ENCODE measurements at regions not wholly inside any gene's neighbourhood (a gene's known extent, or its start where the extent isn't known, plus 50 kb on each side); places are given as distances from the start of the nearest gene placed in this dataset.

GRCh38 chr11:19344661-19345518 is 104.1 kb upstream of the E2F8 start:
- Histone ChIP-seq H4K20me1 (ENCODE audit: control insufficient read depth, insufficient read depth) (no peaks in the 10 kb centered on the region; the same call in 1 of the 2 replicates), H3K4me2 (ENCODE audit: control insufficient read depth, insufficient read depth) (peak overlapping the region; percentile 90), H2AFZ (ENCODE audit: control insufficient read depth, low read depth, low read length) (no peak overlapping the region; the same call in 1 of the 2 replicates), H3K4me3 (peak overlapping the region; percentile 52; the same call in 1 of the 2 replicates), H3K27ac (ENCODE audit: control insufficient read depth, insufficient read depth) (no peak overlapping the region), H3K9me3 (replicated peaks; ENCODE audit: control insufficient read depth, insufficient read depth, low read length) (no peaks in the 10 kb centered on the region), H3K27me3 (replicated peaks in 1 of 2; ENCODE audit: control insufficient read depth in 2 of 2, insufficient read depth in 2 of 2, low read length in 1 of 2) (peaks cover 3 to 19% of the 10 kb centered on the region in 2 experiments; a peak in 3 of 4 replicates), H3K36me3 (ENCODE audit: control insufficient read depth in 2 of 2, insufficient read depth in 2 of 2, low read length in 1 of 2) (no peaks in the 10 kb centered on the region), H3K79me2 (ENCODE audit: control insufficient read depth, insufficient read depth, low read length) (no peaks in the 10 kb centered on the region), H3K4me1 (ENCODE audit: control insufficient read depth, insufficient read depth, low read length) (peaks cover 14% of the 10 kb centered on the region), H3K9ac (ENCODE audit: control insufficient read depth, insufficient read depth, low read length) (no peak overlapping the region)
- TF ChIP-seq STAT1 (conservative IDR thresholded peaks at IDR 0.05) (no peak), CBFB (IDR thresholded peaks at IDR 0.05; ENCODE audit: low read depth) (no peak), REST (IDR thresholded peaks at IDR 0.05; ENCODE audit: low read depth, low read length) (peak; percentile 57; the same call in 1 of the 2 replicates), YBX1 (IDR thresholded peaks at IDR 0.05) (no peak), SUZ12 (IDR thresholded peaks at IDR 0.05; ENCODE audit: unreplicated experiment) (peak; percentile 12), ZNF384 (IDR thresholded peaks at IDR 0.05; ENCODE audit: borderline replicate concordance, low read depth, low read length) (no peak), MEF2A (IDR thresholded peaks at IDR 0.05; ENCODE audit: insufficient read depth, low read depth, low read length) (no peak), BACH1 (IDR thresholded peaks at IDR 0.05; ENCODE audit: borderline replicate concordance) (no peak), IKZF1 (conservative IDR thresholded peaks at IDR 0.05) (no peak), IRF4 (IDR thresholded peaks at IDR 0.05; ENCODE audit: low read depth, low read length) (no peak), E4F1 (IDR thresholded peaks at IDR 0.05; ENCODE audit: borderline replicate concordance, partially characterized antibody) (no peak)
- ChIA-PET SMC1A (ENCODE audit: uncharacterized antibody, unreplicated experiment) (interaction anchor here (0.8 kb wide), 1 partner anchor 36 kb away, joined by 3 read pairs; no protein-coding TSS in a partner anchor), RAD21 (ENCODE audit: unreplicated experiment) (no interaction called here), POLR2A (no interaction called here), CTCF (interaction anchor here (0.6 kb wide), 1 partner anchor 9 kb away, joined by 3 read pairs; no protein-coding TSS in a partner anchor)
- WGBS (ENCODE audit: insufficient coverage, insufficient replicate concordance, low lambda C conversion rate, missing lambda C conversion rate): 11% methylated on average over 44 of the region's 44 CpGs
- no peak for FAIRE-seq
- BruUV-seq (replicated peaks): no TSS peak
- peak; percentile 80 for ATAC-seq
- DNase-seq (ENCODE audit: low read depth, low spot score): no peak
- intact Hi-C loops (cut with micrococcal nuclease; ENCODE audit: unreplicated experiment): no loop called here
- in situ Hi-C loops (cut with MboI): no loop called here

Data from GM12878 (cell line).